Body of pancreas (tissue), 4 donors: ENCODE measurements at regions not wholly inside any gene's neighbourhood (a gene's known extent, or its start where the extent isn't known, plus 50 kb on each side); places are given as distances from the start of the nearest gene placed in this dataset.

Experiments used
- ATAC-seq: fragments of 150-250 bp; one replicate; pipeline ENCODE4 v1.9.1; 2016
- DNase-seq, 4 donors: peaks; one replicate each; pipeline ENCODE4 v3.0.0-alpha.2; 2019
- H3K27ac ChIP-seq, 4 donors: fragments of 200-600 bp; sonication (generic); 1 replicate in 3 of 4; 2 replicates in 1 of 4; pipeline versions ENCODE4 v1.5.1 to v1.6.1; 2016 to 2019; ENCODE audit warnings: mild to moderate bottlenecking in 1 of 4, mixed read lengths in 1 of 4, moderate library complexity in 1 of 4
- H3K27me3 ChIP-seq, 2 donors: fragments of 200-600 bp; sonication (generic); one replicate each; pipeline ENCODE4 v1.6.0; 2016; ENCODE audit warnings: mild to moderate bottlenecking in 1 of 2
- H3K36me3 ChIP-seq, 2 donors: fragments of 200-600 bp; sonication (generic); replicated peaks in 1 of 2; 2 replicates each; pipeline ENCODE4 v1.5.1; 2016; ENCODE audit warnings: low read depth in 2 of 2; ENCODE audit not compliant: insufficient read depth in 1 of 2
- H3K4me1 ChIP-seq: fragments of 200-600 bp; sonication (generic); one replicate; pipeline ENCODE4 v1.6.0; 2016
- H3K4me3 ChIP-seq, 2 donors: fragments of 200-600 bp; sonication (generic); 1 replicate in 1 of 2; 2 replicates in 1 of 2; pipeline ENCODE4 v1.5.1; 2016 to 2019
- H3K9me3 ChIP-seq, 3 donors: fragments of 200-600 bp; sonication (generic); 1 replicate in 2 of 3; 2 replicates in 1 of 3; pipeline ENCODE4 v1.5.1; 2016
- POLR2A ChIP-seq, 3 donors: fragments of 450-650 bp; IDR thresholded peaks; one replicate each; pipeline ENCODE4 v1.6.1; 2016; ENCODE audit warnings: antibody characterized with exemption in 3 of 3, mild to moderate bottlenecking in 2 of 3
- WGBS, 2 donors: methylation state at CpG; one replicate each; pipeline ENCODE4 v1.1.5; 2017; 5-methylcytosine and 5-hydroxymethylcytosine counted together
- intact Hi-C: fragments of 100-400 bp; cut with DNase I; formaldehyde crosslinking; loops from one replicate; pipeline ENCODE4 v1.15.1; 2023
- TF ChIP-seq, protein P1 (sequence below), 7 experiments: fragments of 450-650 bp in 4 of 7; fragments of 200-600 bp in 3 of 7; sonication (generic) in 3 of 7; IDR thresholded peaks; one replicate each; pipeline ENCODE4 v1.5.1; 2016 to 2019; ENCODE audit warnings: antibody characterized with exemption in 7 of 7

DNA sequence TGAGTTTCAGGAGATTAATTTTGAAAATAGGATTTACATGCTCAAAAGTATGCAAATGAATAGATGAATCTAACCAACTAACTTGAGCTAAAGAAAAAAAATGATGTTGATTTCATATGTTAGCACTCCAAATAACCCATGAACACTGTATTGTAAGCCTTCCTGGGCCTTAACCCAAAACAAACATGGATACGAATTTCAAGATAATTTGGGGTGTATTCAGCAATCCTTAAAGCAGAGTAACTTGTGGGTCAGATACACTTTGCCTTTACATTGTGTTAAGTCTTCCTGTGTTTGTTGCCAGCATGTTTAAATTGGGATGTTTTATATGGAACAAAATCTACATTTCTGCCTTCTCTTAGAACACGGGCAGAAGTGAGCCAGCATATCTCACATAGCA is 124.2 kb upstream of the WDR11 start:
- Histone ChIP-seq H3K4me1 (no peaks in the 10 kb centered on the region), H3K27me3 (no peaks in the 10 kb centered on the region), H3K9me3 (no peaks in the 10 kb centered on the region), H3K27ac (no peak overlapping the region), H3K36me3 (no peaks in the 10 kb centered on the region), H3K4me3 (no peak overlapping the region)
- DNase-seq (no peak), ATAC-seq (no peak)
- no peak for TF ChIP-seq POLR2A (IDR thresholded peaks at IDR 0.05)
- TF ChIP-seq, protein P1, sequence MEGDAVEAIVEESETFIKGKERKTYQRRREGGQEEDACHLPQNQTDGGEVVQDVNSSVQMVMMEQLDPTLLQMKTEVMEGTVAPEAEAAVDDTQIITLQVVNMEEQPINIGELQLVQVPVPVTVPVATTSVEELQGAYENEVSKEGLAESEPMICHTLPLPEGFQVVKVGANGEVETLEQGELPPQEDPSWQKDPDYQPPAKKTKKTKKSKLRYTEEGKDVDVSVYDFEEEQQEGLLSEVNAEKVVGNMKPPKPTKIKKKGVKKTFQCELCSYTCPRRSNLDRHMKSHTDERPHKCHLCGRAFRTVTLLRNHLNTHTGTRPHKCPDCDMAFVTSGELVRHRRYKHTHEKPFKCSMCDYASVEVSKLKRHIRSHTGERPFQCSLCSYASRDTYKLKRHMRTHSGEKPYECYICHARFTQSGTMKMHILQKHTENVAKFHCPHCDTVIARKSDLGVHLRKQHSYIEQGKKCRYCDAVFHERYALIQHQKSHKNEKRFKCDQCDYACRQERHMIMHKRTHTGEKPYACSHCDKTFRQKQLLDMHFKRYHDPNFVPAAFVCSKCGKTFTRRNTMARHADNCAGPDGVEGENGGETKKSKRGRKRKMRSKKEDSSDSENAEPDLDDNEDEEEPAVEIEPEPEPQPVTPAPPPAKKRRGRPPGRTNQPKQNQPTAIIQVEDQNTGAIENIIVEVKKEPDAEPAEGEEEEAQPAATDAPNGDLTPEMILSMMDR (IDR thresholded peaks at IDR 0.05) = no peak
- intact Hi-C loops = no loop called here
- WGBS, 2 donors = 16 to 28% methylated on average over 2 of the region's 2 CpGs

DNA sequence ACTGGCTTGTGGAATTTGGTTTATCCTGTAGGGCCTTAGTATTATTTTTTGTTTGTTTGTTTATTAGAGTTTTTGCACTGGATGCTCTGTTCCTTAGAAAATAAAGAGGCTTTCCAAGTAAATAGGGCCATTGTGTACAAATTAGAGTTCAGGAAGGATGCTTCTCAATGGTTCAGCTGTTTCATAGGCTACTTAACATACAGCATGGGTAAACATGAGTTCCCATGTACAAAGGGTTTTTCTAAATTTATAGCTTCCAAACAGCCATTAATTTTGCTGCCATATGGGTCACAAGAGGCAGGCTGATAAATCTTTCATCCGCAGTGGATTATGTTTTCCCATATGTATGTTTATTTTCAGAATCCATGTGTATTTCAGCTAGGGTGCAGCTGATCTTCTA is 121.6 kb upstream of the WDR11 start:
- H3K9me3 ChIP-seq = no peaks in the 10 kb centered on the region

DNA sequence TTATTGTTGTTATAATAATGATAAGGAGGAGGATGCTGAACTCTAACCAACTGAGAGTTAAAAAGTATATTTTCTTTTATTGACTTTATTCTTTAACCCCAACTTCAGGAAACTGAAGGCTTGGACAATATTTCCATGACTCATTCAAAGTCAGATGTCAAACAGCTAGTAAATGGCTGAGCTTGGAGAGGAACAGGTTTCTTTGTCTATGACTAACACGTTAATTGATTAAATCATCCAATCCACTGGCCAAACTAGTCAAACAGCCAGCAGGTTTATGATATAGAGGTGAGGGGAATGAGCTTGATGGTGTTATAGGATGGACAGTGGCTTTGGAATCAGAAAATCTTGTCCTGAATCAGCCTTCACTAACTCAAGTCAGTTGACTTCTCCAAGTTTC is 119.1 kb upstream of the WDR11 start:
- intact Hi-C loops = no loop called here
- H3K27me3 ChIP-seq = no peaks in the 10 kb centered on the region
- no peaks in the 10 kb centered on the region for H3K9me3 ChIP-seq
- no peaks in the 10 kb centered on the region for H3K4me1 ChIP-seq
- DNase-seq (no peak), ATAC-seq (no peak)
- WGBS, 2 donors = 33 to 41% methylated on average over 1 of the region's 1 CpG
- no peaks in the 10 kb centered on the region for H3K36me3 ChIP-seq
- H3K27ac ChIP-seq = no peak overlapping the region
- TF ChIP-seq POLR2A (IDR thresholded peaks at IDR 0.05) = no peak
- TF ChIP-seq, protein P1 (IDR thresholded peaks at IDR 0.05) = no peak
- H3K4me3 ChIP-seq = no peak overlapping the region

More for the DNA sequence above, 121.6 kb upstream of the WDR11 start:
- TF ChIP-seq, protein P1 (IDR thresholded peaks at IDR 0.05) = no peak
- TF ChIP-seq POLR2A (IDR thresholded peaks at IDR 0.05) = no peak
- H3K27me3 ChIP-seq = no peaks in the 10 kb centered on the region
- no peak overlapping the region for H3K4me3 ChIP-seq
- DNase-seq (no peak), ATAC-seq (no peak)
- intact Hi-C loops = no loop called here
- 72 to 82% methylated on average over 1 of the region's 1 CpG for WGBS, 2 donors
- H3K36me3 ChIP-seq = no peaks in the 10 kb centered on the region
- no peak overlapping the region for H3K27ac ChIP-seq
- H3K4me1 ChIP-seq = no peaks in the 10 kb centered on the region

DNA sequence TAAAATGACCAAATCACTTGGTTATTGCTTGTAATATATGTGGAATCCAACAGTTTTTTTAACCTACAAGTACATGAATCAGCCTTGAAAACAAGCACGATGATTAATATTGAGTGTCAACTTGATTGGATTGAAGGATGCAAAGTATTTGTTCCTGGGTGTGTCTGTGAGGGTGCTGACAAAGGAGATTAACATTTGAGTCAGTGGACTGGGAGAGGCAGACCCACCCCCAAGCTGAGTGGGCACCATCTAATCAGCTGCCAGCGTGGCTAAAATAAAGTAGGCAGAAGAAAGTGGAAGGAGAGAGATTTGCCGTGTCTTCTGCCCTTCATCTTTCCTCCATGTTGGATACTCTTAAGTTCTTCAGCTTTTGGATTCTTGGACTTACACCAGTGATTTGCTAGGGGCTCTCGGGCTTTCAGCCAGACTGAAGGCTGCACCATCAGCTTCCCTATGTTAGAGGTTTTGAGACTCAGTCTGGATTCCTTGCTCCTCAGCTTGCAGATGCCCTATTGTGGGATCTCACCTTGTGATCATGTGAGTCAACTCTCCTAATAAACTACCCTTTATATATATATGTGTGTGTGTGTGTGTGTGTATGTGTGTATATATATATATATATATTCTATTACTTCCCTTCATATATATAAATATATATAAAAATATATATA is 118.4 kb upstream of the WDR11 start:
- TF ChIP-seq POLR2A (IDR thresholded peaks at IDR 0.05) = no peak
- TF ChIP-seq, protein P1 (IDR thresholded peaks at IDR 0.05) = no peak
- 86 to 93% methylated on average over 4 of the region's 4 CpGs for WGBS, 2 donors
- no peak overlapping the region for H3K27ac ChIP-seq
- no peak for ATAC-seq
- no peaks in the 10 kb centered on the region for H3K4me1 ChIP-seq
- intact Hi-C loops = no loop called here
- H3K9me3 ChIP-seq = no peaks in the 10 kb centered on the region
- H3K4me3 ChIP-seq = no peak overlapping the region
- no peaks in the 10 kb centered on the region for H3K36me3 ChIP-seq
- no peaks in the 10 kb centered on the region for H3K27me3 ChIP-seq
- no peak for DNase-seq

DNA sequence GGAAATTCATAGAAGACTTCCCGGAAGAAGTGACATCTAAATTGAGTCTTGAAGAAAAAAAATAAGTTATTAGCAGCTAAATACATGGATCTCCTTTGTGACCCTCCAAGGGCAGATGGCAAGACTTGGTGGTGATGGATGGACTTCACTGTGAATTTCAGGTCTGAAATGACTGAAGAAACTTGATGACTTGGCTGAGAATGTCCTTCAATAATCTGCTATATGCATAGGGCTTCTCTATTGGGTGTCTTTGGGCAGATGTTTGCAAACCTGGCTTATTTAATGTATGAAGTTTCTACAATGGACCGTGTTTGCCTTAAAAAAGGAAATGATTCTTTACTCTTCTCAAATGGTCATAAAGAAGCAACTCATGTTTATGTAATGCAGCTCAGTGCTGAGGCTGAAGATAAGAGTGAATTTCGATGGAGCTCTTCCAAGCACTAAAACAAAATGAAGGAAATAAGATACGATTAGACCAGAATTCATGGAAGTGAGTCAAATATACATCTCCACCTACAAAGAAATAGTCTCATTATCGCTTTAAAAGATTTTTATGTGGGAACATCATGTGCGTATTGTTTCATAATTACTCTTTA is 116.6 kb upstream of the WDR11 start:
- no peak for ATAC-seq
- 67 to 76% methylated on average over 6 of the region's 6 CpGs for WGBS, 2 donors
- no peak for DNase-seq
- TF ChIP-seq, protein P1 (IDR thresholded peaks at IDR 0.05) = no peak
- TF ChIP-seq POLR2A (IDR thresholded peaks at IDR 0.05) = no peak
- Histone ChIP-seq H3K9me3 (no peaks in the 10 kb centered on the region), H3K4me3 (no peak overlapping the region), H3K4me1 (no peaks in the 10 kb centered on the region), H3K27ac (no peak overlapping the region), H3K36me3 (no peaks in the 10 kb centered on the region), H3K27me3 (no peaks in the 10 kb centered on the region)
- intact Hi-C loops = loop anchor here (5.0 kb wide), 1 partner anchor 312 kb away; no protein-coding TSS in a partner anchor
